Activated naive CD4-positive, alpha-beta T cell treated with anti-CD3 and anti-CD28 coated beads, Interleukin-2, amount 50 U/mL, for 72 hours (primary cell): ENCODE measurements at regions not wholly inside any gene's neighbourhood (a gene's known extent, or its start where the extent isn't known, plus 50 kb on each side); places are given as distances from the start of the nearest gene placed in this dataset.

Experiments used
- ATAC-seq, 2 donors: fragments of 150-1000 bp; cut with Tn5 transposase; 2 replicates each; pipeline ENCODE4 v1.10.0; 2021; ENCODE audit warnings: mild to moderate bottlenecking in 2 of 2, moderate library complexity in 2 of 2
- DNase-seq, 2 donors: peaks; one replicate each; pipeline ENCODE4 v3.0.0; 2021 to 2022; ENCODE audit warnings: low spot score in 2 of 2
- H3K27ac Mint-ChIP-seq, 2 donors: one replicate each; pipeline ENCODE4 v1.8.0; 2022; ENCODE audit warnings: mild to moderate bottlenecking in 2 of 2, mixed read lengths in 2 of 2
- H3K36me3 Mint-ChIP-seq, 2 donors: one replicate each; pipeline ENCODE4 v1.8.0; 2022; ENCODE audit warnings: mixed read lengths in 2 of 2
- H3K9me3 Mint-ChIP-seq, 2 donors: one replicate each; pipeline ENCODE4 v1.8.0; 2022; ENCODE audit warnings: mixed read lengths in 2 of 2

- ATAC-seq (no peak), DNase-seq (no peak)
- Mint-ChIP-seq H3K27ac (no peak overlapping the region), H3K9me3 (peaks cover 46 to 51% of the 10 kb centered on the region in 2 donors), H3K36me3 (peaks cover 14 to 25% of the 10 kb centered on the region in 2 donors)
Observed at GRCh38 chr7:70940597-70940996, 191.3 kb upstream of the GALNT17 start.

GRCh38 chr7:70942791-70943190 lies 189.2 kb upstream of the GALNT17 start:
- Mint-ChIP-seq H3K27ac (no peak overlapping the region), H3K9me3 (peaks cover 53 to 55% of the 10 kb centered on the region in 2 donors)
- ATAC-seq, result no peak

GRCh38 chr7:70944516-70944915 lies 187.4 kb upstream of the GALNT17 start:
- peaks cover 55 to 56% of the 10 kb centered on the region in 2 donors for H3K9me3 Mint-ChIP-seq
- no peak overlapping the region for H3K27ac Mint-ChIP-seq

More at GRCh38 chr7:70942791-70943190, 189.2 kb upstream of the GALNT17 start:
- no peak for DNase-seq
- H3K36me3 Mint-ChIP-seq, result peaks cover 7 to 14% of the 10 kb centered on the region in 2 donors

GRCh38 chr7:70947181-70947580 lies 184.8 kb upstream of the GALNT17 start:
- Mint-ChIP-seq H3K36me3 (peaks cover 7 to 10% of the 10 kb centered on the region in 2 donors), H3K9me3 (peaks cover 52 to 54% of the 10 kb centered on the region in 2 donors), H3K27ac (no peak overlapping the region)
- ATAC-seq (no peak), DNase-seq (no peak)

More at GRCh38 chr7:70944516-70944915, 187.4 kb upstream of the GALNT17 start:
- H3K36me3 Mint-ChIP-seq, result peaks cover 7 to 10% of the 10 kb centered on the region in 2 donors
- ATAC-seq (no peak), DNase-seq (no peak)

GRCh38 chr7:70949862-70950261 lies 182.1 kb upstream of the GALNT17 start:
- Mint-ChIP-seq H3K9me3 (peaks cover 42 to 48% of the 10 kb centered on the region in 2 donors), H3K27ac (no peak overlapping the region), H3K36me3 (peaks cover 3% of the 10 kb centered on the region in 2 donors)
- ATAC-seq (no peak), DNase-seq (no peak)

- ATAC-seq, result no peak
- no peak for DNase-seq
- Mint-ChIP-seq H3K27ac (no peak overlapping the region), H3K9me3 (peaks cover 39 to 40% of the 10 kb centered on the region in 2 donors), H3K36me3 (no peaks in the 10 kb centered on the region)
Observed at GRCh38 chr7:70951271-70951962, 180.5 kb upstream of the GALNT17 start.

GRCh38 chr7:70952311-70952710 lies 179.6 kb upstream of the GALNT17 start:
- H3K9me3 Mint-ChIP-seq, result peaks cover 34 to 45% of the 10 kb centered on the region in 2 donors
- no peak for ATAC-seq
- no peaks in the 10 kb centered on the region for H3K36me3 Mint-ChIP-seq
- no peak overlapping the region for H3K27ac Mint-ChIP-seq
- DNase-seq, result no peak

GRCh38 chr7:70953331-70953741 lies 178.6 kb upstream of the GALNT17 start:
- no peak for DNase-seq
- peaks cover 26 to 36% of the 10 kb centered on the region in 2 donors for H3K9me3 Mint-ChIP-seq
- no peaks in the 10 kb centered on the region for H3K36me3 Mint-ChIP-seq
- no peak for ATAC-seq
- no peak overlapping the region for H3K27ac Mint-ChIP-seq

GRCh38 chr7:70953796-70954195 lies 178.1 kb upstream of the GALNT17 start:
- Mint-ChIP-seq H3K27ac (no peak overlapping the region), H3K9me3 (peaks cover 22 to 35% of the 10 kb centered on the region in 2 donors), H3K36me3 (no peaks in the 10 kb centered on the region)
- ATAC-seq (no peak), DNase-seq (no peak)

GRCh38 chr7:70972693-70973092 lies 159.3 kb upstream of the GALNT17 start:
- Mint-ChIP-seq H3K9me3 (peaks cover 32 to 46% of the 10 kb centered on the region in 2 donors), H3K36me3 (peaks cover 11 to 16% of the 10 kb centered on the region in 2 donors), H3K27ac (no peak overlapping the region)
- no peak for DNase-seq
- ATAC-seq, result no peak

GRCh38 chr7:70975754-70976153 lies 156.2 kb upstream of the GALNT17 start:
- Mint-ChIP-seq H3K36me3 (peaks cover 6 to 8% of the 10 kb centered on the region in 2 donors), H3K9me3 (peaks cover 25 to 33% of the 10 kb centered on the region in 2 donors), H3K27ac (no peak overlapping the region)
- ATAC-seq (no peak), DNase-seq (no peak)

GRCh38 chr7:70986297-70986696 lies 145.6 kb upstream of the GALNT17 start:
- Mint-ChIP-seq H3K27ac (no peak overlapping the region), H3K36me3 (peaks cover 4% of the 10 kb centered on the region in 2 donors), H3K9me3 (peaks cover 16 to 23% of the 10 kb centered on the region in 2 donors)
- no peak for ATAC-seq
- DNase-seq, result no peak

GRCh38 chr7:70994176-70994575 lies 137.8 kb upstream of the GALNT17 start:
- Mint-ChIP-seq H3K9me3 (peaks cover 32 to 40% of the 10 kb centered on the region in 2 donors), H3K36me3 (peaks cover 4 to 18% of the 10 kb centered on the region in 2 donors), H3K27ac (no peak overlapping the region)
- ATAC-seq (no peak), DNase-seq (no peak)

GRCh38 chr7:70997261-70997660 lies 134.7 kb upstream of the GALNT17 start:
- DNase-seq (no peak), ATAC-seq (no peak)
- no peak overlapping the region for H3K27ac Mint-ChIP-seq
- H3K36me3 Mint-ChIP-seq, result peaks cover 0 to 14% of the 10 kb centered on the region in 2 donors
- H3K9me3 Mint-ChIP-seq, result peaks cover 21 to 32% of the 10 kb centered on the region in 2 donors

GRCh38 chr7:71005109-71005508 lies 126.8 kb upstream of the GALNT17 start:
- H3K27ac Mint-ChIP-seq, result no peak overlapping the region
- no peak for ATAC-seq
- peaks cover 27 to 42% of the 10 kb centered on the region in 2 donors for H3K9me3 Mint-ChIP-seq

GRCh38 chr7:71009636-71010035 lies 122.3 kb upstream of the GALNT17 start:
- DNase-seq (no peak), ATAC-seq (no peak)
- no peak overlapping the region for H3K27ac Mint-ChIP-seq
- H3K9me3 Mint-ChIP-seq, result peaks cover 26 to 42% of the 10 kb centered on the region in 2 donors
- H3K36me3 Mint-ChIP-seq, result peaks cover 0 to 16% of the 10 kb centered on the region in 2 donors

More at GRCh38 chr7:71005109-71005508, 126.8 kb upstream of the GALNT17 start:
- peaks cover 0 to 19% of the 10 kb centered on the region in 2 donors for H3K36me3 Mint-ChIP-seq
- DNase-seq, result no peak

GRCh38 chr7:71015252-71015900 lies 116.6 kb upstream of the GALNT17 start:
- peaks cover 28 to 35% of the 10 kb centered on the region in 2 donors for H3K9me3 Mint-ChIP-seq
- H3K36me3 Mint-ChIP-seq, result peaks cover 6 to 8% of the 10 kb centered on the region in 2 donors
- no peak for ATAC-seq
- H3K27ac Mint-ChIP-seq, result no peak overlapping the region
- no peak for DNase-seq
